ENCODE measurements at regions not wholly inside any gene's neighbourhood (a gene's known extent, or its start where the extent isn't known, plus 50 kb on each side); places are given as distances from the start of the nearest gene placed in this dataset.
"Not testable (repeated sequence)": the region's sequence is repeated elsewhere in the genome, so short reads cannot be mapped to it uniquely, and the experiment has no call there.

- not testable (repeated sequence) for TF ChIP-seq CTCF (IDR thresholded peaks at IDR 0.05; ENCODE audit: control extremely low read depth in 1 of 3, insufficient read depth in 1 of 3, low read depth in 1 of 3, low read length in 3 of 3); CEBPB (IDR thresholded peaks at IDR 0.05; ENCODE audit: low read depth, low read length); TAF1 (IDR thresholded peaks at IDR 0.05; ENCODE audit: low read depth, low read length); MAFK (IDR thresholded peaks at IDR 0.05; ENCODE audit: low read depth, low read length); SP1 (IDR thresholded peaks at IDR 0.05; ENCODE audit: low read depth, low read length); EP300 (IDR thresholded peaks at IDR 0.05; ENCODE audit: borderline replicate concordance in 1 of 2, low read depth in 2 of 2, low read length in 2 of 2); POLR2AphosphoS5 (IDR thresholded peaks at IDR 0.05; ENCODE audit: low read depth, low read length); TCF12 (IDR thresholded peaks at IDR 0.05; ENCODE audit: low read depth, low read length); BRCA1 (IDR thresholded peaks at IDR 0.05; ENCODE audit: low read depth, low read length); POLR2A (IDR thresholded peaks at IDR 0.05; ENCODE audit: control extremely low read depth in 1 of 2, low read depth in 2 of 2, low read length in 2 of 2); JUND (IDR thresholded peaks at IDR 0.05; ENCODE audit: low read length); MAX (IDR thresholded peaks at IDR 0.05); RXRA (IDR thresholded peaks at IDR 0.05; ENCODE audit: insufficient read depth, low read depth, low read length); EGR1 (IDR thresholded peaks at IDR 0.05; ENCODE audit: borderline replicate concordance, low read depth, low read length)
These were observed 669.7 kb downstream of the TYW1 start for GRCh38 chr7:67666359-67666758.

All from H1 (cell line).